ENCODE measurements at regions not wholly inside any gene's neighbourhood (a gene's known extent, or its start where the extent isn't known, plus 50 kb on each side); places are given as distances from the start of the nearest gene placed in this dataset.
"Not testable (repeated sequence)": the region's sequence is repeated elsewhere in the genome, so short reads cannot be mapped to it uniquely, and the experiment has no call there.

DNA sequence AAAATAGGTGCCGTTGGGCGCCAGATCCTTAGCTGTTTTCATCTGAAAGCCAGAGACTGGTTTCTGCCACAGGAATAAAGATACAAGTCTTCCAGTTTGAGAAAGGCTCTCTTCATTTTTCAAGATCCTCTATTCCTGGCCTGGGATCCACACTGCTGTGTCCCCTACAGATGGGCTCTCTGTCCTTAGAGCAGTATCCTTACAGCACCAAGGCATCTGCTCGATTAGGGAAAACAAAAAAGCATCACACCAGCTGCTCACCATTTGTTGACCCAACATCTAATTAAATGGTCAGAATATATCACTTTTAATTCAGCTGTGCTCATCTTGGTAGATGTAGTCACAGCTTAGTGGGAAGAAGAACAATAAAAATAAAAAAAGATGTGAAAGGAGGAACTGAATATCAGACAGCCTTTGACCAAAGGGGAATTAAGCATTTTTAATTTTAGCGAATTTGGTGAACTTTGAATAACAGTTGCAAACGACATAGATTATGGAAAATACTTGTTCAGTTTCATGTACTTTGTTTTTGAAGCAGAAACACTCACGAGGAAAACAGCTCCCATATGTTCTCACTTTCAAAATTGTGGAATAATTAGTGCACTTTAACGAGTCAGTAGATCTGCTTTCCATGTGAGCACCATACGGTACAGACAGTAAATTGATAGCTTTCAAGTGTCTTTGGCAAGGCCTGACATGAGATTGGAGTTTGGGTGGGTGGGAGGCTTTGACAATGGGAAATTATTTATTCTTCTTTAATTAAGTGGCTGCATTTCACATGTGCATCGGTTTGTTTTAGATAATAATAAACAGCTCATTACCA, 148.4 kb upstream of the CLNK start:
- no peaks in the 10 kb centered on the region for H3K4me1 ChIP-seq (ENCODE audit: control insufficient read depth, insufficient read depth, low read length)
- no peaks in the 10 kb centered on the region for H3K27me3 ChIP-seq (ENCODE audit: control insufficient read depth, insufficient read depth, low read length)
- no peak overlapping the region for H3K27ac ChIP-seq (ENCODE audit: low read depth, low read length)
- H3K9ac ChIP-seq (ENCODE audit: low read depth, low read length) = no peak overlapping the region
- H3K9me3 ChIP-seq (ENCODE audit: control insufficient read depth, insufficient read depth, low read length) = peaks cover 3% of the 10 kb centered on the region; the same call in 1 of the 2 replicates
- no peaks in the 10 kb centered on the region for H3K36me3 ChIP-seq (ENCODE audit: control insufficient read depth, insufficient read depth, low read length)
- no peak overlapping the region for H3K4me3 ChIP-seq (ENCODE audit: low read depth, low read length)

DNA sequence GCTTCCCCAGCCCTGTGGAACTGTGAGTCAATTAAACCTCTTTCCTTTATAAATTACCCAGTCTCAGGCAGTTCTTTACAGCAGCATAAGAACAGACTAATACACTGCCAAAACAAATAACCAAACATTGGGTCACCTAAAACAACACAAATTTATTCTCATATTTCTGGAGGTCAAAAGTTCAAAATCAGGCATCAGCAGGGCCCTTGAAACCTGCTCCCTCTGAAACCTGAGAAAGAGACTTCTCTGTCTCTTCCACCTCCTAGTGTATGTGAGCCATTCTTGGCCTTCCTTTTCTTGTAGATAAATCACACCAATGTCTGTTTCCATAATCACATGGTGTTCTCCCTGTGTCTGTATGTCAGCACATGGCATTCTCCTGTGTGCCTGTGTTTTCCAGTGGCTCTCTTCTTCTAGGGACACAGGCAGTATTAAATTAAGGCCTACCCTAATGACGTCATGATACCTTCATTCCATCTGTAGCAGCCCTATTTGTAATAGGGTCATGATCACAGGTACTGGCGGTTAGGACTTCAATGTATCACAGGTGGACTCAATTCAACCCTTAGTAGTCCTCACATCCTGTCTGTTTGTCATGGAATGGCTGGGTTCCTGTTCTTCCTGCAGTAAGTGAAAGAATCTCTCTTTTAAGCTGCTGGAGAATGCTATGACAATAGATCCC, 147.3 kb upstream of the CLNK start:
- Histone ChIP-seq H3K27me3 (ENCODE audit: control insufficient read depth, insufficient read depth, low read length) (no peaks in the 10 kb centered on the region), H3K4me3 (ENCODE audit: low read depth, low read length) (no peak overlapping the region), H3K9ac (ENCODE audit: low read depth, low read length) (no peak overlapping the region), H3K4me1 (ENCODE audit: control insufficient read depth, insufficient read depth, low read length) (no peaks in the 10 kb centered on the region), H3K9me3 (ENCODE audit: control insufficient read depth, insufficient read depth, low read length) (peaks cover 3% of the 10 kb centered on the region; the same call in 1 of the 2 replicates), H3K36me3 (ENCODE audit: control insufficient read depth, insufficient read depth, low read length) (no peaks in the 10 kb centered on the region), H3K27ac (ENCODE audit: low read depth, low read length) (no peak overlapping the region)

DNA sequence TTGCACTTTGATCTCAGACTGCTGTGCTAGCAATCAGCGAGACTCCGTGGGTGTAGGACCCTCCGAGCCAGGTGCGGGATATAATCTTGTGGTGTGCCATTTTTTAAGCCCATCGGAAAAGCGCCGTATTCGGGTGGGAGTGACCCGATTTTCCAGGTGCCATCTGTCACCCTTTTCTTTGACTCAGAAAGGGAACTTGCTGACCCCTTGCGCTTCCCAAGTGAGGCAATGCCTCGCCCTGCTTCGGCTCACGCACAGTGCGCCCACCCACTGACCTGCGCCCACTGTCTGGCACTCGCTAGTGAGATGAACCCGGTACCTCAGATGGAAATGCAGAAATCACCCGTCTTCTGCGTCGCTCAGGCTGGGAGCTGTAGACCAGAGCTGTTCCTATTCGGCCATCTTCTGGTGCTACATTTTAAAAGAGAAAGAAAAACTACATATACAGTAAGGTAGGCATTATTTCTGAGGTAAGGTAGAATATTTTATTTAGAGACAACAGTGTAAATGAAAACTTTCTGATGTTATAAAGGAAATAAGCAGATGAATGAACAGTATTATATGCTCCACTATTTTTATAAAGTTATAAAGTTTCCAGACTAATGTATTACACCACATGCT, 144.5 kb upstream of the CLNK start:
- not testable (repeated sequence) for H3K9ac ChIP-seq (ENCODE audit: low read depth, low read length)

DNA sequence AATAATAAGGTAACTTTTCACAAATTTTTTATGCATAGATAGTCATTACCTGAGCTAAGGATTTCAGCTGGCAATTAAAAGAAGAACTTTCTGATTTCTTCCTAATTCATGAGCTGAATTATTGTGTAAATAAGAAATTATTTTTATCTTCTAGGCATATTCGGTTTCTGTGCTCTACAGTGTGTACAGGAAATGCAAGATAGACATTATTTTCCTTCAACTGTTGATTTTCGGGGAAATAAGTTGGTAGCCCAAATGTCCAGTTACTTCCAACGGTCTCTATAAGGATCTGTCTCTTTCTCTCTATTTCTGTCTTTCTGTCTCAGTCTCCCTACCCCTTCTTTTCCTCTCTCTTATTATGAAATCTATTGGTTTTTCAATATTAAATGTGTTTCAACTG, 137.3 kb upstream of the CLNK start:
- Histone ChIP-seq H3K4me3 (ENCODE audit: low read depth, low read length) (no peak overlapping the region), H3K9ac (ENCODE audit: low read depth, low read length) (no peak overlapping the region), H3K36me3 (ENCODE audit: control insufficient read depth, insufficient read depth, low read length) (no peaks in the 10 kb centered on the region), H3K27me3 (ENCODE audit: control insufficient read depth, insufficient read depth, low read length) (no peaks in the 10 kb centered on the region), H3K9me3 (ENCODE audit: control insufficient read depth, insufficient read depth, low read length) (no peaks in the 10 kb centered on the region), H3K4me1 (ENCODE audit: control insufficient read depth, insufficient read depth, low read length) (no peaks in the 10 kb centered on the region), H3K27ac (ENCODE audit: low read depth, low read length) (no peak overlapping the region)

More for the DNA sequence above, 144.5 kb upstream of the CLNK start:
- not testable (repeated sequence) for H3K36me3 ChIP-seq (ENCODE audit: control insufficient read depth, insufficient read depth, low read length); H3K27me3 ChIP-seq (ENCODE audit: control insufficient read depth, insufficient read depth, low read length); H3K9me3 ChIP-seq (ENCODE audit: control insufficient read depth, insufficient read depth, low read length); H3K4me1 ChIP-seq (ENCODE audit: control insufficient read depth, insufficient read depth, low read length); H3K27ac ChIP-seq (ENCODE audit: low read depth, low read length)
- H3K4me3 ChIP-seq (ENCODE audit: low read depth, low read length) = peak overlapping the region; percentile 45

- Histone ChIP-seq H3K9ac (ENCODE audit: low read depth, low read length) (no peak overlapping the region), H3K9me3 (ENCODE audit: control insufficient read depth, insufficient read depth, low read length) (no peaks in the 10 kb centered on the region), H3K4me3 (ENCODE audit: low read depth, low read length) (no peak overlapping the region)
Measured at GRCh38 chr4:10816571-10816970, 132.0 kb upstream of the CLNK start.

DNA sequence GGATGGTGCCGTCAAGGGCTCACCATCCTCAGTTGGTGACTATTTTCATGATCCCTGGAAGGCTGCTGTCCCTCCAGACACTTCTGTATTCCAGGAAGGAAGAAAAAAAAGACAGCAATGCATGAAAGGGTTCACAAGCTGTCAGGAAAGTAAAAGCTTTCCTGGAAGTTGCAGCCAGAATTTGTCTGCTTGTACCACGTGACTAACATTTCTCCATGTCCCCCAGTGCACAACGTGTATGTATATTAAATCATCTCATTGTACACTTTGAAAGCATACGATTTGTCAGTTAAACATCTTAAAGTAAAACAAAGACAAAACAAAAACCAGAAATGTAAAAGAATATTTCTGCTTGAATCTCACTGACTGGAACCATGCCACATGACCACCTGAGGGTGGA, 127.4 kb upstream of the CLNK start:
- no peaks in the 10 kb centered on the region for H3K27me3 ChIP-seq (ENCODE audit: control insufficient read depth, insufficient read depth, low read length)
- no peaks in the 10 kb centered on the region for H3K4me1 ChIP-seq (ENCODE audit: control insufficient read depth, insufficient read depth, low read length)
- H3K27ac ChIP-seq (ENCODE audit: low read depth, low read length) = no peak overlapping the region
- no peak overlapping the region for H3K4me3 ChIP-seq (ENCODE audit: low read depth, low read length)
- no peaks in the 10 kb centered on the region for H3K36me3 ChIP-seq (ENCODE audit: control insufficient read depth, insufficient read depth, low read length)
- H3K9me3 ChIP-seq (ENCODE audit: control insufficient read depth, insufficient read depth, low read length) = no peaks in the 10 kb centered on the region
- no peak overlapping the region for H3K9ac ChIP-seq (ENCODE audit: low read depth, low read length)

More at GRCh38 chr4:10816571-10816970, 132.0 kb upstream of the CLNK start:
- H3K36me3 ChIP-seq (ENCODE audit: control insufficient read depth, insufficient read depth, low read length) = no peaks in the 10 kb centered on the region
- no peaks in the 10 kb centered on the region for H3K27me3 ChIP-seq (ENCODE audit: control insufficient read depth, insufficient read depth, low read length)
- no peak overlapping the region for H3K27ac ChIP-seq (ENCODE audit: low read depth, low read length)
- H3K4me1 ChIP-seq (ENCODE audit: control insufficient read depth, insufficient read depth, low read length) = no peaks in the 10 kb centered on the region

GRCh38 chr4:10810411-10810810, 125.8 kb upstream of the CLNK start:
- Histone ChIP-seq H3K27me3 (ENCODE audit: control insufficient read depth, insufficient read depth, low read length) (no peaks in the 10 kb centered on the region), H3K9ac (ENCODE audit: low read depth, low read length) (no peak overlapping the region), H3K4me1 (ENCODE audit: control insufficient read depth, insufficient read depth, low read length) (no peaks in the 10 kb centered on the region), H3K27ac (ENCODE audit: low read depth, low read length) (no peak overlapping the region), H3K36me3 (ENCODE audit: control insufficient read depth, insufficient read depth, low read length) (no peaks in the 10 kb centered on the region), H3K9me3 (ENCODE audit: control insufficient read depth, insufficient read depth, low read length) (no peaks in the 10 kb centered on the region), H3K4me3 (ENCODE audit: low read depth, low read length) (no peak overlapping the region)

GRCh38 chr4:10809905-10810304, 125.3 kb upstream of the CLNK start:
- Histone ChIP-seq H3K4me3 (ENCODE audit: low read depth, low read length) (no peak overlapping the region), H3K4me1 (ENCODE audit: control insufficient read depth, insufficient read depth, low read length) (no peaks in the 10 kb centered on the region), H3K9ac (ENCODE audit: low read depth, low read length) (no peak overlapping the region), H3K36me3 (ENCODE audit: control insufficient read depth, insufficient read depth, low read length) (no peaks in the 10 kb centered on the region), H3K9me3 (ENCODE audit: control insufficient read depth, insufficient read depth, low read length) (no peaks in the 10 kb centered on the region), H3K27ac (ENCODE audit: low read depth, low read length) (no peak overlapping the region), H3K27me3 (ENCODE audit: control insufficient read depth, insufficient read depth, low read length) (no peaks in the 10 kb centered on the region)

DNA sequence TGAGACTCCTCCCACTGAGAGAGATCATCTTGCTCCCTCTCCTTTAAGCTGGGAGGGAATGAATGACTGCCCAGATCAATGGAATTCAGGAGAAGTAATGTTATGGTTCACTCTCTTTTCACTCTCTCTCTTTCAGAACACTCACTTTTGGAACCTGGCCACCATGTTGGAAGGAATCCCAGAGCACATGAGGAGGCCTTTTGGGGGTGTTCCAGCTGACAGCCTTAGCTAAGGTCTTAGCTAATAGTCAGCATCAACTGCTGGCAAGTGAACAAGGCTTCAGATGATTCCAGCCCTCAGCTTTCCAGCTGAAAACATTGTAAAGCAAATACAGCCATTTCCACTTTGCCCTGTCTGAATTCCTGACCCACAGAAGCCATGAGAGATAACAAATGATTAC, 124.0 kb upstream of the CLNK start:
- Histone ChIP-seq H3K9ac (ENCODE audit: low read depth, low read length) (no peak overlapping the region), H3K36me3 (ENCODE audit: control insufficient read depth, insufficient read depth, low read length) (no peaks in the 10 kb centered on the region), H3K27me3 (ENCODE audit: control insufficient read depth, insufficient read depth, low read length) (no peaks in the 10 kb centered on the region), H3K4me3 (ENCODE audit: low read depth, low read length) (no peak overlapping the region), H3K27ac (ENCODE audit: low read depth, low read length) (no peak overlapping the region), H3K4me1 (ENCODE audit: control insufficient read depth, insufficient read depth, low read length) (no peaks in the 10 kb centered on the region), H3K9me3 (ENCODE audit: control insufficient read depth, insufficient read depth, low read length) (no peaks in the 10 kb centered on the region)

DNA sequence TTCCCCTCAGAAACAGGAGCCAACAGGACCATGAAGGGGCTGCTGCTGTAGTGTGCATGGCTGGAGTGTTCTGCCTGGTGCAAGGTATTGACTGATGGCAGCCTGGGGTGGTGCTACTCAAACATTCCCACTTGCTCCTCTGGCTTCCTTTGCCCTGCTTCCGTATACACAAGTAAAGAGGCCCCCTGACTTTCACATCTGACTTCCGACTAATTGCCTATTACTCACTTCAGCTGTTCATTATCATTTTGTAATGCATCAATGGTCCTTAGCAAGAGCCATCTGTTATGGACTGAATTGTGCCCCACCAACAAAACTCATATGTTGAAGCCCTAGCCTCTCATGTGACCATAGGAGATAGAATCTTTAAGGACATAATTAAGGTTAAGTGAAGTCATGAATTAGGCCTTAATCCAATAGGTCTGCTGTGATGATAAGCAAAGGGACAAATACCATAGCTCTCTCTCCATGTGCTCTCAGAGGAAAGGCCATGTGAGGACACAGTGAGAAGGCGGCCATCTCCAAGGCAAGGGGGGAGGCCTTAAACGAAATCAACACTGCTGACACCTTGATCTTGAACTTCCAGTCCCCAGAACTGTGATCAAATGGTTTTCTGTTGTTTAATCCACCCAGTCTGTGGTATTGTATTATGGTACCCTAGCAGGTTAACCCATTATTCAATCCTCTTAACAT, 122.5 kb upstream of the CLNK start:
- Histone ChIP-seq H3K36me3 (ENCODE audit: control insufficient read depth, insufficient read depth, low read length) (no peaks in the 10 kb centered on the region), H3K27me3 (ENCODE audit: control insufficient read depth, insufficient read depth, low read length) (no peaks in the 10 kb centered on the region), H3K4me3 (ENCODE audit: low read depth, low read length) (no peak overlapping the region), H3K9me3 (ENCODE audit: control insufficient read depth, insufficient read depth, low read length) (no peaks in the 10 kb centered on the region), H3K4me1 (ENCODE audit: control insufficient read depth, insufficient read depth, low read length) (no peaks in the 10 kb centered on the region), H3K9ac (ENCODE audit: low read depth, low read length) (no peak overlapping the region), H3K27ac (ENCODE audit: low read depth, low read length) (no peak overlapping the region)

All from HUES48 (cell line).